Tibial nerve (tissue), 3 donors: ENCODE measurements at regions not wholly inside any gene's neighbourhood (a gene's known extent, or its start where the extent isn't known, plus 50 kb on each side); places are given as distances from the start of the nearest gene placed in this dataset.

ENCODE experiments used
- POLR2A ChIP-seq, 2 donors: fragments of 450-650 bp; IDR thresholded peaks; one replicate each; pipeline ENCODE4 v1.6.1; 2017; ENCODE audit warnings: antibody characterized with exemption in 2 of 2, mild to moderate bottlenecking in 2 of 2, moderate library complexity in 2 of 2
- TF ChIP-seq, protein P1 (sequence below), 5 experiments: fragments of 200-600 bp in 3 of 5; fragments of 450-650 bp in 2 of 5; sonication (generic) in 3 of 5; IDR thresholded peaks; one replicate each; pipeline ENCODE4 v1.5.1; 2016 to 2019; ENCODE audit warnings: antibody characterized with exemption in 5 of 5, mild to moderate bottlenecking in 3 of 5, moderate library complexity in 2 of 5

DNA sequence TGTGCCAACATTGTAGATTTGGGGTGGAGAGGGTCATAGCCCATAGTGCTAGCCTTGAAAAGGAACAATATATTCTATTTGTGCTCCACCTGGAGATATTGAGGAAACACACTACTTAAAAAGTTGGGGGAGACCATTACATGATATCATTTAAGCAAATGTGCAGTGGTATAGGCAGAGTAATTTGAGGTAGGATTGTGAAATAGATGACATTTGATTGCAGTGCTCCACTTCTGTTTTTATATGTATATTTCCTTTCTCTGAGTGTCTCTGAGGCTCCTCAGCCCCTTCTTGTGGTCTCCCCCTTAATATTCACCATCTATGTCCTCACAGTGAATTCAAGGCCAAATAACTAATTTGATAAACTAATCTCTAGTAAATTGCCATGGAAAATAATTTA lies 85.6 kb upstream of the NMU start:
- TF ChIP-seq, protein P1, sequence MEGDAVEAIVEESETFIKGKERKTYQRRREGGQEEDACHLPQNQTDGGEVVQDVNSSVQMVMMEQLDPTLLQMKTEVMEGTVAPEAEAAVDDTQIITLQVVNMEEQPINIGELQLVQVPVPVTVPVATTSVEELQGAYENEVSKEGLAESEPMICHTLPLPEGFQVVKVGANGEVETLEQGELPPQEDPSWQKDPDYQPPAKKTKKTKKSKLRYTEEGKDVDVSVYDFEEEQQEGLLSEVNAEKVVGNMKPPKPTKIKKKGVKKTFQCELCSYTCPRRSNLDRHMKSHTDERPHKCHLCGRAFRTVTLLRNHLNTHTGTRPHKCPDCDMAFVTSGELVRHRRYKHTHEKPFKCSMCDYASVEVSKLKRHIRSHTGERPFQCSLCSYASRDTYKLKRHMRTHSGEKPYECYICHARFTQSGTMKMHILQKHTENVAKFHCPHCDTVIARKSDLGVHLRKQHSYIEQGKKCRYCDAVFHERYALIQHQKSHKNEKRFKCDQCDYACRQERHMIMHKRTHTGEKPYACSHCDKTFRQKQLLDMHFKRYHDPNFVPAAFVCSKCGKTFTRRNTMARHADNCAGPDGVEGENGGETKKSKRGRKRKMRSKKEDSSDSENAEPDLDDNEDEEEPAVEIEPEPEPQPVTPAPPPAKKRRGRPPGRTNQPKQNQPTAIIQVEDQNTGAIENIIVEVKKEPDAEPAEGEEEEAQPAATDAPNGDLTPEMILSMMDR (IDR thresholded peaks at IDR 0.05), result no peak
- no peak for TF ChIP-seq POLR2A (IDR thresholded peaks at IDR 0.05)
